GM23248 (cell line): ENCODE measurements at regions not wholly inside any gene's neighbourhood (a gene's known extent, or its start where the extent isn't known, plus 50 kb on each side); places are given as distances from the start of the nearest gene placed in this dataset.

Source experiments
- DNase-seq: peaks from one replicate; pipeline ENCODE4 v3.0.0-alpha.2; 2015
- H2AFZ ChIP-seq: fragments of 200-600 bp; sonication (generic); 2 replicates; pipeline ENCODE4 v1.6.1; 2016; ENCODE audit warnings: antibody characterized with exemption
- H3F3A ChIP-seq: fragments of 200-600 bp; sonication (generic); 2 replicates; pipeline ENCODE4 v1.6.1; 2016; ENCODE audit warnings: mild to moderate bottlenecking, antibody characterized with exemption, mixed run types; ENCODE audit not compliant: insufficient read depth
- H3K27ac ChIP-seq: fragments of 200-600 bp; sonication (generic); 2 replicates; pipeline ENCODE4 v1.5.1; 2016; ENCODE audit warnings: mild to moderate bottlenecking
- H3K27me3 ChIP-seq: fragments of 200-600 bp; sonication (generic); replicated peaks from 2 replicates; pipeline ENCODE4 v1.6.1; 2016; ENCODE audit warnings: mild to moderate bottlenecking; ENCODE audit not compliant: insufficient read depth
- H3K36me3 ChIP-seq: fragments of 200-600 bp; sonication (generic); 2 replicates; pipeline ENCODE4 v1.6.1; 2016; ENCODE audit warnings: low read depth, mild to moderate bottlenecking
- H3K4me1 ChIP-seq: fragments of 200-600 bp; sonication (generic); 2 replicates; pipeline ENCODE4 v1.6.1; 2016; ENCODE audit warnings: mild to moderate bottlenecking; ENCODE audit not compliant: insufficient read depth
- H3K4me2 ChIP-seq: fragments of 200-600 bp; sonication (generic); one replicate; pipeline ENCODE4 v1.6.1; 2016; ENCODE audit warnings: mild to moderate bottlenecking; ENCODE audit not compliant: unreplicated experiment
- H3K4me3 ChIP-seq: fragments of 200-600 bp; sonication (generic); 2 replicates; pipeline ENCODE4 v1.5.1; 2016; ENCODE audit warnings: mild to moderate bottlenecking
- H3K79me2 ChIP-seq: fragments of 200-600 bp; sonication (generic); 2 replicates; pipeline ENCODE4 v1.6.1; 2016; ENCODE audit warnings: mild to moderate bottlenecking; ENCODE audit not compliant: insufficient read depth
- H3K9ac ChIP-seq: fragments of 200-600 bp; sonication (generic); 2 replicates; pipeline ENCODE4 v1.6.1; 2016; ENCODE audit warnings: mild to moderate bottlenecking
- H3K9me2 ChIP-seq: fragments of 200-600 bp; sonication (generic); 2 replicates; pipeline ENCODE4 v1.6.1; 2016; ENCODE audit warnings: mixed run types, mild to moderate bottlenecking, moderate library complexity; ENCODE audit not compliant: insufficient read depth
- H3K9me3 ChIP-seq: fragments of 200-600 bp; sonication (generic); one replicate; pipeline ENCODE4 v1.6.1; 2017; ENCODE audit warnings: low read depth
- H4K20me1 ChIP-seq: fragments of 200-600 bp; sonication (generic); 2 replicates; pipeline ENCODE4 v1.6.0; 2016; ENCODE audit not compliant: insufficient read depth
- EZH2 ChIP-seq: fragments of 200-600 bp; sonication (generic); IDR thresholded peaks from 2 replicates; pipeline ENCODE4 v1.6.1; 2018; ENCODE audit warnings: antibody characterized with exemption, mild to moderate bottlenecking; ENCODE audit not compliant: insufficient read depth, poor library complexity, severe bottlenecking
- EZH2phosphoT487 ChIP-seq: fragments of 200-600 bp; sonication (generic); IDR thresholded peaks from 2 replicates; pipeline ENCODE4 v1.6.1; 2018; ENCODE audit warnings: antibody characterized with exemption, moderate library complexity, mild to moderate bottlenecking, low read depth; ENCODE audit not compliant: insufficient read depth
- WGBS, 2 experiments: methylation state at CpG; one replicate each; pipeline ENCODE4 v1.1.6; 2015 to 2017; ENCODE audit warnings: low lambda C conversion rate in 2 of 2, low coverage in 1 of 2; ENCODE audit errors: missing lambda C conversion rate in 2 of 2; 5-methylcytosine and 5-hydroxymethylcytosine counted together
- in situ Hi-C: fragments of 300-500 bp; cut with MboI; formaldehyde crosslinking; loops from 2 replicates; pipeline ENCODE4 v1.15.0; 2020

GRCh38 chr7:9625953-9626352, 1192.5 kb downstream of the NXPH1 start:
- H3K27ac ChIP-seq: no peak overlapping the region
- H3K79me2 ChIP-seq: no peaks in the 10 kb centered on the region
- H3K4me2 ChIP-seq: no peak overlapping the region
- TF ChIP-seq EZH2phosphoT487 (no peak), EZH2 (no peak)
- H3K9me2 ChIP-seq: no peaks in the 10 kb centered on the region
- no peaks in the 10 kb centered on the region for H3F3A ChIP-seq
- H3K4me1 ChIP-seq: no peaks in the 10 kb centered on the region
- H3K27me3 ChIP-seq: no peaks in the 10 kb centered on the region
- no peaks in the 10 kb centered on the region for H3K36me3 ChIP-seq
- no peaks in the 10 kb centered on the region for H4K20me1 ChIP-seq
- no peak overlapping the region for H3K4me3 ChIP-seq
- H2AFZ ChIP-seq: no peak overlapping the region
- in situ Hi-C loops: no loop called here
- no peak for DNase-seq
- WGBS, 2 experiments: 46 to 53% methylated on average over 3 of the region's 3 CpGs
- H3K9ac ChIP-seq: no peak overlapping the region
- H3K9me3 ChIP-seq: peaks cover 3% of the 10 kb centered on the region

DNA sequence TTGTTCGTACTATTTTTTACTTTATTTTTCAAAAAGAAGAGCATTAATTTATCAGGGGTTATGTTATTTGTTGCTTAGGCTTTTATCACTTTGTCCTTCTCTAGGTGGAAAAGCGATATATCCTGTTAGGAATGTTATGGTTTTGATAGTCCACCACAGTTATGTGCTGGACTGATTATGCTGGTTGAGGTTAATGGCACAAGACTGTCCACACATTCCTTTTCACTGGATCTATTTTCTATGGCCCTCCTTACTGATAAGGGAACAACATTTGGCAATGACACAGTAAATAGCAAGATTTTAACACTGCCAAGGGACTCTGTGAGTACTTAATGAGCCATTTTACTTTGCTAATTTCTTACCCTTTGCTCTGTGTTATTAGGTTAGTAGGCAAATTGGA, 1212.3 kb downstream of the NXPH1 start:
- Histone ChIP-seq H2AFZ (no peak overlapping the region), H3K4me1 (no peaks in the 10 kb centered on the region), H3K9me2 (no peaks in the 10 kb centered on the region), H3K36me3 (no peaks in the 10 kb centered on the region), H3K27ac (no peak overlapping the region), H4K20me1 (no peaks in the 10 kb centered on the region), H3K4me2 (no peak overlapping the region), H3K9ac (no peak overlapping the region), H3K27me3 (no peaks in the 10 kb centered on the region), H3K79me2 (no peaks in the 10 kb centered on the region), H3K9me3 (peaks cover 4% of the 10 kb centered on the region), H3F3A (no peaks in the 10 kb centered on the region), H3K4me3 (no peak overlapping the region)
- in situ Hi-C loops: no loop called here
- no peak for TF ChIP-seq EZH2phosphoT487
- TF ChIP-seq EZH2: no peak
- 21 to 32% methylated on average over 2 of the region's 2 CpGs for WGBS, 2 experiments
- DNase-seq: no peak

GRCh38 chr7:9657257-9657656, 1223.8 kb downstream of the NXPH1 start:
- TF ChIP-seq EZH2phosphoT487 (no peak), EZH2 (no peak)
- WGBS, 2 experiments: 24 to 27% methylated on average over 4 of the region's 4 CpGs
- in situ Hi-C loops: no loop called here

GRCh38 chr7:9671979-9672917, 1238.8 kb downstream of the NXPH1 start:
- no peak overlapping the region for H3K9ac ChIP-seq
- no peak overlapping the region for H3K27ac ChIP-seq
- H3K9me3 ChIP-seq: peaks cover 3% of the 10 kb centered on the region
- H3K4me3 ChIP-seq: no peak overlapping the region
- no peaks in the 10 kb centered on the region for H3K79me2 ChIP-seq
- no peaks in the 10 kb centered on the region for H4K20me1 ChIP-seq
- H3F3A ChIP-seq: no peaks in the 10 kb centered on the region
- H3K4me2 ChIP-seq: no peak overlapping the region
- no peak for DNase-seq
- H3K9me2 ChIP-seq: no peaks in the 10 kb centered on the region
- no peak for TF ChIP-seq EZH2
- no peak for TF ChIP-seq EZH2phosphoT487
- no peaks in the 10 kb centered on the region for H3K27me3 ChIP-seq
- H2AFZ ChIP-seq: no peak overlapping the region
- no peaks in the 10 kb centered on the region for H3K4me1 ChIP-seq
- in situ Hi-C loops: no loop called here
- 17 to 20% methylated on average over 7 of the region's 7 CpGs for WGBS, 2 experiments
- H3K36me3 ChIP-seq: no peaks in the 10 kb centered on the region

More at GRCh38 chr7:9657257-9657656, 1223.8 kb downstream of the NXPH1 start:
- no peak overlapping the region for H3K4me2 ChIP-seq
- no peaks in the 10 kb centered on the region for H3K27me3 ChIP-seq
- H3K9me3 ChIP-seq: no peaks in the 10 kb centered on the region
- no peaks in the 10 kb centered on the region for H4K20me1 ChIP-seq
- H3K27ac ChIP-seq: no peak overlapping the region
- H3K4me3 ChIP-seq: no peak overlapping the region
- no peaks in the 10 kb centered on the region for H3F3A ChIP-seq
- H3K36me3 ChIP-seq: no peaks in the 10 kb centered on the region
- H3K9me2 ChIP-seq: no peaks in the 10 kb centered on the region
- H3K4me1 ChIP-seq: no peaks in the 10 kb centered on the region
- DNase-seq: no peak
- H3K79me2 ChIP-seq: no peaks in the 10 kb centered on the region
- no peak overlapping the region for H3K9ac ChIP-seq
- H2AFZ ChIP-seq: no peak overlapping the region
